CD4-positive, alpha-beta T cell treated with Interleukin-17A for 1 hour (primary cell): ENCODE measurements at regions not wholly inside any gene's neighbourhood (a gene's known extent, or its start where the extent isn't known, plus 50 kb on each side); places are given as distances from the start of the nearest gene placed in this dataset.
"Not testable (repeated sequence)": the region's sequence is repeated elsewhere in the genome, so short reads cannot be mapped to it uniquely, and the experiment has no call there.

Source experiments
- DNase-seq: peaks from one replicate; pipeline ENCODE4 v3.0.0-alpha.2; 2020

DNA sequence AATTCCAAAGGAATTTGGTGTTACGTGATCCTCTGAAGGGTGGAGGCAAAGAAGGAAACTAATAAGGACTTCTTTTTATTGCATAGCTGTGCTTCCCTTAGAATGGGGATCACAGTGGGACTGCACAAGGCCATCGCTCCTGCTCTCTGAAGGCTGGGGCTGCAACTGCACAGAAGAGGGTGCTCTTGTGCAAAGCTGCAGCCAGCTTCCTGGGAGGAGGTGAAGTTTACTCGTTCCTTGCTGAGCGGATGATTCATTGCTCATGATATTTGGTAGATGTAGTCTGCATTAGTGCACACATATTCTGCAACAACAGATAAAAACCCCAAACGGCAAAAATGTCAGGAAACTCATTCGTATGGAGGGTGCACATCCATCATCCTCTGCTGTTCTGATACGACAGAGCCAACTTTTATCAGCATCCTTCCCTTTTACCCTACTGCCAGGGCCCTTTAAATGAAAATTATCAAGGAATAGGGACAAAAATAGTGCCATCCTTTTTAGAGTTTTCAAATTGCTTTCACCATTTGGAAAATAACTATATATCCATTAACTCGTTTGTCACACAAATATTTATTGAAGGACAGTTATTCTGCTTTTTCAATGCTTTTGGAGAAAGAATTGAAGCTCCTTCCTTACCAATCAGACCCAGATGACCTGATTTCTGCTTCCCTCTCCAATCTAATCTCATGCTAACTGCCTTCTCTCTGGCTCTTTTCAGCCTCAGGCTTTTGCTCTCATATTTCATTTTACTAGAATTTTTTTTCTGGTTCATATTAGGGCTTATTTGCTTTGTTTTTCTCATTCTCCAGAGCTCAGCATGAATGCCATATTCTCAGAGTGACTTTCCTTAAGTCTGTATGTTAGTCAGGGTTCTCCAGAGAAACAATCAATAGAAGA lies 263.6 kb downstream of the DUSP10 start:
- peak; percentile 58 for DNase-seq

GRCh38 chr1:221487781-221488524 lies 253.9 kb downstream of the DUSP10 start:
- no peak for DNase-seq

GRCh38 chr1:221488550-221488949 lies 253.3 kb downstream of the DUSP10 start:
- DNase-seq, result no peak

GRCh38 chr1:221494670-221495069 lies 247.2 kb downstream of the DUSP10 start:
- no peak for DNase-seq

DNA sequence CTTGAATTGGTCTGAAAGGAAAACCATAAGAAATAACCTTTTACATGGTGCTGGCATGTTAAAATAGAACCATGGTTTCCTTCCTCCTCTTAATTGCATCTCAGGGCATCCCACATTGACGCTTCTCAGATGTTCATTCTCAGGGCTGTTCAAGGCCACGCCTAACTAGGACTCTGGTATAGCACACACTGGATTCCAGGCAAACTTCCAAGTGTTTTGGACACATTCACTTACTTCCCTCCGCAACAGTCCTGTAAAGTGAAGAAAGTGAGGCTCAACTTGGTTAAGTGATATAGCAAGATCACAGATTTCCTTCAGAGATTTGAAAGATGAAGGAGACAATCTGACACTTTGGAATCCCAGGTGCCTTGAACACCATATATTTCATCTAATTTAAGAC lies 244.8 kb downstream of the DUSP10 start:
- no peak for DNase-seq

GRCh38 chr1:221503268-221503667 lies 238.6 kb downstream of the DUSP10 start:
- no peak for DNase-seq

DNA sequence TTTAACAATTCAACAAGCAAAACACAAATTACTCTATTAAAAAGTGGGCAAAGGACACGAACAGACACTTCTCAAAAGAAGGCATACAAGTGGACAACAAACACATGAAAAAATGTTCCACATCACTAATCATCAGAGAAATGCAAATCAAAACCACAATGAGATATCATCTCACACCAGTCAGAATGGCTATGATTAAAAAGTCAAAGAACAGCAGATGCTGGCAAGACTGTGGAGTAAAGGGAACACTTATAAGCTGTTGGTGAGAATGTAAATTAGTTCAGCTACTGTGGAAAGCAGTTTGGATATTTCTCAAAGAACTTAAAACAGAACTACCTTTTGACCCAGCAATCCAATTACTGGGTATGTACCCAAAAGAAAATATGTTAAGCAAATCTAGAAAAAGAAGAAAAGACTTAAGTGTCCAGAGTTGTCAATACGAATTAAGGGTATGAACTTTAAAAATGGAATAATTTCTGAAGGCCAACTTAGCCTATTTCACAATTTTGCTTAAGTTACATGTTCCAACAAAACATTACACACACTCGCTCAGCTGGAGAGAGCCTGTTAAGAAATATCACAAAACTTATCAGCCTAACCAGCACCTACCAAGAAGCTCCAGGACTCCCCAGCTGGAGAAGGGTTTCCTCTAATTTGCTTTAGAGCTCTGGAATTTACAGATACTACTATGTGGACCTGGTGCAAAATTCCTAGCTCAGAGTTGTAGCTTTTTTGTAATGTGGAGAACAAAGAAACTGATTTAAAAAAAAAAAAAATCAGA lies 232.1 kb downstream of the DUSP10 start:
- no peak for DNase-seq

GRCh38 chr1:221510793-221511503 lies 230.9 kb downstream of the DUSP10 start:
- DNase-seq, result no peak

DNA sequence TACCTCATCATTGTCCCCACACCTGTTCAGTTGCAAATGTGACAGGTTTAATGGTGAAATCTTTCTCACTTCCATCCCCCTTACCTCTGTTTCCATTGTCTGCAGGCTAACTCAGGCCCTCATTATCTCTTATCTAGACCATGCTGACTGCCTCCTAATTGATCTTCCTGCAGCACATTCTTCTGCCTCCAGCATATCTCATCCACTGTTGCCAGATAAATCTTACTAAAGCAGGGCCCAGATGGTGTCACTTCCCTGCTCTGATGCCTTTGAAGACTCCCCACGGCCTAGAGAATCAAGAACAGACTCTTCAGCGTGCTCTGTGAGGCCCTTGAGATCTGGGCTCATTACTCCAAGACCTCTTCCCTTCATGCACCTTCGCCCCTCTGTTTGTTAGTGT lies 230.1 kb downstream of the DUSP10 start:
- DNase-seq, result no peak

DNA sequence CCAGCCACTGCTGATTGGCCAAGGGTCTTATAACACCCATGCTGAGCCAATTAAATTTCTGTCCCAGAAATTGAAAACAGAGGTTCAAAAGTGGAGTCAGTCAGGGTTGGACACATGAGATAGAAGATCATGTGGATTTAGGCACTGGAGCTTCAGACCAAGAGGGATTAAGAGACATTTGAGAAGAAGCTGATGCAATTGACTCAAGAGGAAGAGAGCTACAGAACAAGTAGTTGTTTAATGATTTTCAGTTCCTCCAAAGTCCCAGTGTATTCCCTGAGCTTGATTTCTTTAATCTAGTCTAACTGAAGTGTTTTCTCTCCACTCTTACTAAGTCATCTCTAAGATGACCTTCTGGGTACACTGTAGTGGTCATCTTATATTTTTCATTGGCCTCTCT lies 227.1 kb downstream of the DUSP10 start:
- no peak for DNase-seq

- DNase-seq, result no peak
These were observed 226.4 kb downstream of the DUSP10 start for GRCh38 chr1:221515496-221515895.

DNA sequence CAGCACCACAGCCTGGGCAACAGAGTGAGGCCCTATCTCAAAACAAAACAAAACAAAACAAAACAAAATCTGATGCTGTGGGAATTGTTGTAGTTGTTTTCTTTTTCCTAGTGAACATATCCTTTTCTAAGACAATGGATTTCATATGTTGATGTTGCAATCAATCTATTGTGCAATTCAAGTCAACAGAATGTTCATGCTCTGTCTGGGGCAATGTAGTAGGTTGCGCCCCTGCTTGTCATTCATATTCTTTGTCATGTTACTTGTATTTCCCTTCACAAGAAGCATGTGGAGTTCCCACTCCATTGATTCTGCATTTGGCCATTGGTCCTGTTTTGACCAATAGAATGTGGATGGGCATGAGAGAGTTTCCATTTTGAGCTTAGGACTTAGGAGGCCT lies 223.9 kb downstream of the DUSP10 start:
- no peak for DNase-seq

DNA sequence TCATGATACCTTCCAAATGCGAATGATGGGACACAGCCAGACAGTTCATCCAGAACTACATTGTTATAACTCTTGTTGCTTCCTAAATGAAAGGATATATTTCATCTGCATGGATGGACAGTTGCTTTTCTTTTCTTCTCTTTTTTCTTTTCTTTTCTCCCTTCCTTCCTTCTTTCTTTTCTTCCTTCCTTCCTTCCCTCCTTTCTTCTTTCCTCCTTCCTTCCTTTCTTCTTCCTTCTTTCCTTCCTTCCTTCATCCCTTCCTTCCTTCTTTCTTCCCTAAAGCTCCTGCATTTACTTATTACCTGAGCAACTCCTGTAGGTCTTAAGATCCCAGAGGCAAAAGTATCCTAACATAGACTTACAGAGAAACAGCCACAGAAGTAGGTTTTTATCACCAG lies 221.6 kb downstream of the DUSP10 start:
- no peak for DNase-seq

DNA sequence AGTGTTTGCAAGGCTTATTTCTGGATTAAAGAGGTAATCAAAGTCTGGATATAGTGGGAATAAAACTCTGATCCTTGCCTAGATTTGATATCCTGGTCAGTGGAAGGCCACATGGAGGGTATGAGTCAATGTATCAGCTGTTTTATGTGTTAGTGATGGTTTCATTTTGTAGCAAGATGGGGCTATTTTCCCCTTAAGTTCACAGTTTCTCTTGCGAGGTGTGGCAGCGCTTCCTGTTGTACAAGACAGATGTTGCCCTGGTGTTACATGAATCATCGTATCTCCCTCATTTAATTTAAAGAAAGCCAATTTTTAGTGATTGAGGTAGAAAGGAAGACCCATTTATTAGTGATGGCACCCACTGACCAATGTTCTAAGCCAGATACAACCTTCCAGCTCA lies 220.2 kb downstream of the DUSP10 start:
- DNase-seq, result peak; percentile 24

- DNase-seq, result no peak
These were observed 219.4 kb downstream of the DUSP10 start for GRCh38 chr1:221522529-221522940.

GRCh38 chr1:221525749-221526148 lies 216.1 kb downstream of the DUSP10 start:
- no peak for DNase-seq

DNA sequence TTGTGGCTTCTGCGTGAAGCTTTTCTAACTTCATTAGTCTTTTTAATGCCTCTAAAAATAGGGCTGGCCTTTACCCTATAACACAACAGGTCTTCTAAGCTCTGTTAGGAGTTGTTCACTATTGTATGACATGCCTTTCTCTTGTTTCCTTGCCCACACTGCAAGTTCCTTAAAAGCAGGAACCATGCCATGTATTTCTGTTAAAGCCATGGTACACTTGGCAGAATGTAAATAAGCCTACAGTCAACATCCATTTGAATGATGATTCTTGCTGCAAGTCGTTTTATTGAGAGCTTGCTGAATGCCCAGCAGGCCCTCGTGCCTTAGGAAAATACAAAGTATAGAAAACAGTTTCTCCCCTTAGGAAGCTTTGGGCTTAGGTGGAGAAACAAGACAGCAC lies 214.6 kb downstream of the DUSP10 start:
- DNase-seq, result no peak

DNA sequence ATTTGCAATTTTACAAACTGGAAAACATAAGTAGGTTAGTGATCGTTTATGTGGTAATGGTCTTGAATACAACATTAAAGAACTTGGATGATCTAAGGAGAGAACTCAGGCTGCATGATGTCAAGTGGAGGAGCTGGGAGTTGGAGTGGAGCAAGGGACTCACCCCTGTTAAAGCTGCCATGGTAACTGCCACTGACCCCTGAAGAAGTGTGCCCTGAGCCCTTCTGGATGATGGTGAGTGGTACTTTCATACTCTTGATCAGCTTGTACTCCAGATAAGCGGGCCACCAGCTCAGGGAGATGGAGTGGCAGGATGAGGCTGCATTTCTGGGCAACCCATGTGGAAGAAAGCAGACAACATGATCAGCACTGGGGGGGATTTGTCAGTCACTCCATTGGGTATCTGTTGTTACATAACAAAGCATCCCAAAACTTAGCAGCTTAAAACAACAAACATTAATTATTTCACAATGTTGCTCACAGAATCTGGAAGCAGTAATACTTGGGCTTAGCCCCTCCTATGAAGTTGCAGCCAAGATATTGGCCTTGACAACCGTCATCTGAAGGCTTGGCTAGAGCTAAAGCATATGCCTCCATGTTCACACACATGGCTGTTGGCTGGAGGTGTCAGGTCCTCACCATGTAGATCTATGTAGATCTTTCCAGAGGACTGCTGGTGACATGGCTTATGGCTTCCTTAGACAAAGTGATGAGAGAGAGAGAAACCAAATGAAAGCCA lies 213.8 kb downstream of the DUSP10 start:
- DNase-seq, result no peak

- not testable (repeated sequence) for DNase-seq
These were observed 211.7 kb downstream of the DUSP10 start for GRCh38 chr1:221530159-221530558.

DNA sequence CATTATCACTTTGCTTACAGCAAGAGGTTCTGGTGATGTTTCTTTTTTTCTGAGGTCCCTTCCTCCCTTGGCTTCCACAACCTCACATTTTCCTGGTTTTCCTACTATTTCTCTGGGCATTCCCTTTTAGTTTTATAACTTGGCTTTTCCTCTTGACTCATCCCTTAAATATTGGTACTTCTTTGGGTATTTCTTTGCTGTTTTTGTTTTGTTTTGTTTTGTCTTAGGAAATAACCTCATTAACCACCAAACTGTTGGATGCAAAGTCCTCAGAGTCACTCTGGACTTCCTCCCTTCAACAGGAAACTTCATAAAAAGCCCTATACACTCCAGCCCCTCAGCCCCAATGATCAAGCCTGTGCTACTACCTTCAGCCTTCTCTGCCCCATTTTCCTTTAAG lies 211.1 kb downstream of the DUSP10 start:
- no peak for DNase-seq

DNA sequence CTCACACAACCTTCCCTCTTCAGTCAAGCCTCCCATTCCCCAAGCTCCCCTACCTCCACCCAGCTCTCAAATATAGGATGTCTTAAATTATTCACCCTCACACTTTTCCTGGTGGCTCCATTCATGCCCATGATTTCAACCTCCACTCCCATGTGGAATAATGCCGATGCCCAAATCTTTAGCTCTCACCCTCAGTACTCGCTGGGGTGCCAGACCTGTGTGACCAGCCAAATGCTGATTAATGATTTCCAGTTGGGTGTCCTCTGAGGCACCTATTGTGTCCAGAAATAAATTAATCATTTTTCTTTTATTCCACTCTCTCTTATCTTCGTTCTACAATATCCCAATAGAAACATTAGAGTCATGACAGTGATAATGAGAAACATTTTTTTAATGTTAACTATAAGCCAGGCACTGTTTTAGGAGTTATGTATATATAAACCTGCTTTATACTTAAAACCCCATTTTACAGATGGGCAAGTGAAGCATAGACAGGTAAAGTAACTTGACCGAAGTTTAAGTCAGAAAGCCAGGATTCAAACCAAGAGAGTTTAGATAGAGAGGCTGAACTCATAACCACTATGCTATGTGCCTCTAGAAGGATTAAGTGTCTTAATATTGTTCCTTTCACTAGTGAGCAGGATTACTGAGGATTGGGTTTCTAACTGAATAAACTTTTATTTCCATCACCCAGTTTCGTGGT lies 209.7 kb downstream of the DUSP10 start:
- DNase-seq, result no peak
